Adrenal gland (tissue), 5 donors: ENCODE measurements at regions not wholly inside any gene's neighbourhood (a gene's known extent, or its start where the extent isn't known, plus 50 kb on each side); places are given as distances from the start of the nearest gene placed in this dataset.
"Not testable (repeated sequence)": the region's sequence is repeated elsewhere in the genome, so short reads cannot be mapped to it uniquely, and the experiment has no call there.

Source experiments
- POLR2A ChIP-seq, 2 donors: fragments of 450-650 bp; IDR thresholded peaks; one replicate each; pipeline ENCODE4 v1.6.1; 2017; ENCODE audit warnings: antibody characterized with exemption in 2 of 2, mild to moderate bottlenecking in 2 of 2, moderate library complexity in 1 of 2
- TF ChIP-seq, protein P1 (sequence below), 6 experiments: fragments of 450-650 bp in 4 of 6; fragments of 200-600 bp in 2 of 6; sonication (generic) in 1 of 6; IDR thresholded peaks; 1 replicate in 5 of 6; 2 replicates in 1 of 6; pipeline versions ENCODE4 v1.5.1 to v1.8.0; 2016 to 2021; ENCODE audit warnings: antibody characterized with exemption in 6 of 6, mild to moderate bottlenecking in 2 of 6, moderate library complexity in 1 of 6
- donor health status: DM: no; HTN: no; CAD: no.

DNA sequence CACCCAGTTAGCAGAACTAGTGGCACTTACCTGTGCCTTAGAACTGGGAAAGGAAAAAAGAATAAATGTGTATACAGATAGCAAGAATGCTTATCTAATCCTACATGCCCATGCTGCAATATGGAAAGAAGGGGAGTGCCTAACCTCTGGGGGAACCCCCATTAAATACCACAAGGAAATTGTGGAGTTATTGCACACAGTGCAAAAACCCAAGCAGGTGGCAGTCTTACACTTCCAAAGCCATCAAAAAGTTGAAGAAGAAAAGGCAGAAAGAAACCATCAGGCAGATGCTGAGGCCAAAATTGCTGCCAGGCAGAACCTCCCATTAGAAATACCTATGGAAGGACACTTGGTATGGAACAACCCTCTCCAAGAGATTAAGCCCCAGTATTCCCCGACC lies 246.1 kb upstream of the BTG1 start:
- TF ChIP-seq POLR2A (IDR thresholded peaks at IDR 0.05), result not testable (repeated sequence)
- TF ChIP-seq, protein P1, sequence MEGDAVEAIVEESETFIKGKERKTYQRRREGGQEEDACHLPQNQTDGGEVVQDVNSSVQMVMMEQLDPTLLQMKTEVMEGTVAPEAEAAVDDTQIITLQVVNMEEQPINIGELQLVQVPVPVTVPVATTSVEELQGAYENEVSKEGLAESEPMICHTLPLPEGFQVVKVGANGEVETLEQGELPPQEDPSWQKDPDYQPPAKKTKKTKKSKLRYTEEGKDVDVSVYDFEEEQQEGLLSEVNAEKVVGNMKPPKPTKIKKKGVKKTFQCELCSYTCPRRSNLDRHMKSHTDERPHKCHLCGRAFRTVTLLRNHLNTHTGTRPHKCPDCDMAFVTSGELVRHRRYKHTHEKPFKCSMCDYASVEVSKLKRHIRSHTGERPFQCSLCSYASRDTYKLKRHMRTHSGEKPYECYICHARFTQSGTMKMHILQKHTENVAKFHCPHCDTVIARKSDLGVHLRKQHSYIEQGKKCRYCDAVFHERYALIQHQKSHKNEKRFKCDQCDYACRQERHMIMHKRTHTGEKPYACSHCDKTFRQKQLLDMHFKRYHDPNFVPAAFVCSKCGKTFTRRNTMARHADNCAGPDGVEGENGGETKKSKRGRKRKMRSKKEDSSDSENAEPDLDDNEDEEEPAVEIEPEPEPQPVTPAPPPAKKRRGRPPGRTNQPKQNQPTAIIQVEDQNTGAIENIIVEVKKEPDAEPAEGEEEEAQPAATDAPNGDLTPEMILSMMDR (IDR thresholded peaks at IDR 0.05), result not testable (repeated sequence)
